HG03558 (cell line): ENCODE measurements at regions not wholly inside any gene's neighbourhood (a gene's known extent, or its start where the extent isn't known, plus 50 kb on each side); places are given as distances from the start of the nearest gene placed in this dataset.
"Not testable (repeated sequence)": the region's sequence is repeated elsewhere in the genome, so short reads cannot be mapped to it uniquely, and the experiment has no call there.

Source experiments
- ATAC-seq: cut with Tn5 transposase; IDR thresholded peaks from one replicate; pipeline ENCODE4 v1.9.1; 2021; ENCODE audit warnings: moderate number of reproducible peaks; ENCODE audit not compliant: unreplicated experiment; ENCODE audit errors: extremely low read depth

GRCh38 chr4:30989508-30989907, 269.3 kb downstream of the PCDH7 start:
- no peak for ATAC-seq

GRCh38 chr4:30996841-30997240, 276.7 kb downstream of the PCDH7 start:
- no peak for ATAC-seq

GRCh38 chr4:31005037-31005436, 284.9 kb downstream of the PCDH7 start:
- ATAC-seq: no peak

GRCh38 chr4:31007858-31008257, 287.7 kb downstream of the PCDH7 start:
- no peak for ATAC-seq

- ATAC-seq: no peak
Measured at GRCh38 chr4:31009926-31010325, 289.8 kb downstream of the PCDH7 start.

GRCh38 chr4:31015123-31015522, 295.0 kb downstream of the PCDH7 start:
- no peak for ATAC-seq

- no peak for ATAC-seq
Measured at GRCh38 chr4:31016322-31017061, 296.3 kb downstream of the PCDH7 start.

- no peak for ATAC-seq
Measured at GRCh38 chr4:31020363-31020762, 300.2 kb downstream of the PCDH7 start.

- no peak for ATAC-seq
Measured at GRCh38 chr4:31021008-31021407, 300.8 kb downstream of the PCDH7 start.

GRCh38 chr4:31022702-31023101, 302.5 kb downstream of the PCDH7 start:
- ATAC-seq: no peak

- ATAC-seq: no peak
Measured at GRCh38 chr4:31023109-31023508, 302.9 kb downstream of the PCDH7 start.

- no peak for ATAC-seq
Measured at GRCh38 chr4:31023742-31024141, 303.6 kb downstream of the PCDH7 start.

- ATAC-seq: not testable (repeated sequence)
Measured at GRCh38 chr4:31024781-31025180, 304.6 kb downstream of the PCDH7 start.

GRCh38 chr4:31026256-31026655, 306.1 kb downstream of the PCDH7 start:
- ATAC-seq: no peak

GRCh38 chr4:31034550-31034949, 314.4 kb downstream of the PCDH7 start:
- no peak for ATAC-seq

GRCh38 chr4:31035761-31036160, 315.6 kb downstream of the PCDH7 start:
- no peak for ATAC-seq

- no peak for ATAC-seq
Measured at GRCh38 chr4:31037703-31038102, 317.5 kb downstream of the PCDH7 start.

- no peak for ATAC-seq
Measured at GRCh38 chr4:31039382-31039781, 319.2 kb downstream of the PCDH7 start.

GRCh38 chr4:31040106-31040505, 319.9 kb downstream of the PCDH7 start:
- no peak for ATAC-seq

GRCh38 chr4:31041385-31041784, 321.2 kb downstream of the PCDH7 start:
- ATAC-seq: no peak

- no peak for ATAC-seq
Measured at GRCh38 chr4:31041853-31042252, 321.7 kb downstream of the PCDH7 start.

- ATAC-seq: no peak
Measured at GRCh38 chr4:31043382-31044062, 323.4 kb downstream of the PCDH7 start.
